Loucy (cell line): ENCODE measurements at regions not wholly inside any gene's neighbourhood (a gene's known extent, or its start where the extent isn't known, plus 50 kb on each side); places are given as distances from the start of the nearest gene placed in this dataset.

ENCODE experiments used
- H2AFZ ChIP-seq: fragments of 200-600 bp; sonication (generic); 2 replicates; pipeline ENCODE4 v1.6.0; 2016; ENCODE audit warnings: antibody characterized with exemption, mild to moderate bottlenecking, low read length, moderate library complexity
- H3F3A ChIP-seq: fragments of 200-600 bp; 2 replicates; pipeline ENCODE4 v1.6.0; 2016; ENCODE audit warnings: antibody characterized with exemption, low read depth, mild to moderate bottlenecking
- H3K27me3 ChIP-seq: fragments of 200-600 bp; sonication (generic); 2 replicates; pipeline ENCODE4 v1.6.1; 2014; ENCODE audit warnings: low read length, mild to moderate bottlenecking; ENCODE audit not compliant: insufficient read depth, poor library complexity, severe bottlenecking
- H3K36me3 ChIP-seq: fragments of 200-600 bp; sonication (generic); 2 replicates; pipeline ENCODE4 v1.6.1; 2016; ENCODE audit warnings: low read length; ENCODE audit not compliant: insufficient read depth
- H3K4me1 ChIP-seq: fragments of 200-600 bp; sonication (generic); 2 replicates; pipeline ENCODE4 v1.5.1; 2014; ENCODE audit warnings: low read length, mild to moderate bottlenecking; ENCODE audit not compliant: insufficient read depth, poor library complexity, severe bottlenecking
- H3K4me2 ChIP-seq: fragments of 200-600 bp; sonication (generic); 2 replicates; pipeline ENCODE4 v1.6.0; 2014; ENCODE audit warnings: antibody characterized with exemption, low read length, low read depth, mild to moderate bottlenecking; ENCODE audit not compliant: poor library complexity, severe bottlenecking
- H3K4me3 ChIP-seq: fragments of 200-600 bp; sonication (generic); 2 replicates; pipeline ENCODE4 v1.5.1; 2014; ENCODE audit warnings: low read length, mild to moderate bottlenecking, mixed read lengths; ENCODE audit not compliant: poor library complexity, severe bottlenecking
- H3K79me2 ChIP-seq: fragments of 200-600 bp; sonication (generic); 2 replicates; pipeline ENCODE4 v1.6.1; 2014; ENCODE audit warnings: low read length; ENCODE audit not compliant: insufficient read depth
- H3K9ac ChIP-seq: fragments of 200-600 bp; sonication (generic); 2 replicates; pipeline ENCODE4 v1.6.0; 2014; ENCODE audit warnings: mild to moderate bottlenecking, low read depth, low read length, moderate library complexity; ENCODE audit not compliant: poor library complexity, severe bottlenecking
- H3K9me2 ChIP-seq: fragments of 200-600 bp; sonication (generic); replicated peaks from 2 replicates; pipeline ENCODE4 v1.6.1; 2016; ENCODE audit warnings: low read depth, low read length, mixed read lengths
- H3K9me3 ChIP-seq: fragments of 200-600 bp; sonication (generic); 2 replicates; pipeline ENCODE4 v1.6.1; 2014; ENCODE audit warnings: mild to moderate bottlenecking, antibody characterized with exemption, low read length, low read depth; ENCODE audit not compliant: insufficient read depth
- H4K20me1 ChIP-seq: fragments of 200-600 bp; sonication (generic); 2 replicates; pipeline ENCODE4 v1.6.0; 2014; ENCODE audit warnings: antibody characterized with exemption, low read length, mild to moderate bottlenecking; ENCODE audit not compliant: insufficient read depth, poor library complexity, severe bottlenecking
- EZH2phosphoT487 ChIP-seq: fragments of 200-600 bp; IDR thresholded peaks from 2 replicates; pipeline ENCODE4 v1.6.1; 2018; ENCODE audit warnings: antibody characterized with exemption, mild to moderate bottlenecking, moderate library complexity, borderline replicate concordance
- TF ChIP-seq, protein P1 (sequence below): fragments of 200-600 bp; sonication (generic); conservative IDR thresholded peaks from 2 replicates; pipeline ENCODE4 v1.5.1; 2014; ENCODE audit warnings: mild to moderate bottlenecking, antibody characterized with exemption, low read length

GRCh38 chr6:153852481-153852880 lies 186.6 kb upstream of the OPRM1 start:
- H3K9me3 ChIP-seq, result no peaks in the 10 kb centered on the region; the same call in 1 of the 2 replicates
- no peak overlapping the region for H3K9ac ChIP-seq
- TF ChIP-seq, protein P1, sequence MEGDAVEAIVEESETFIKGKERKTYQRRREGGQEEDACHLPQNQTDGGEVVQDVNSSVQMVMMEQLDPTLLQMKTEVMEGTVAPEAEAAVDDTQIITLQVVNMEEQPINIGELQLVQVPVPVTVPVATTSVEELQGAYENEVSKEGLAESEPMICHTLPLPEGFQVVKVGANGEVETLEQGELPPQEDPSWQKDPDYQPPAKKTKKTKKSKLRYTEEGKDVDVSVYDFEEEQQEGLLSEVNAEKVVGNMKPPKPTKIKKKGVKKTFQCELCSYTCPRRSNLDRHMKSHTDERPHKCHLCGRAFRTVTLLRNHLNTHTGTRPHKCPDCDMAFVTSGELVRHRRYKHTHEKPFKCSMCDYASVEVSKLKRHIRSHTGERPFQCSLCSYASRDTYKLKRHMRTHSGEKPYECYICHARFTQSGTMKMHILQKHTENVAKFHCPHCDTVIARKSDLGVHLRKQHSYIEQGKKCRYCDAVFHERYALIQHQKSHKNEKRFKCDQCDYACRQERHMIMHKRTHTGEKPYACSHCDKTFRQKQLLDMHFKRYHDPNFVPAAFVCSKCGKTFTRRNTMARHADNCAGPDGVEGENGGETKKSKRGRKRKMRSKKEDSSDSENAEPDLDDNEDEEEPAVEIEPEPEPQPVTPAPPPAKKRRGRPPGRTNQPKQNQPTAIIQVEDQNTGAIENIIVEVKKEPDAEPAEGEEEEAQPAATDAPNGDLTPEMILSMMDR, result no peak
- no peak for TF ChIP-seq EZH2phosphoT487

GRCh38 chr6:153852034-153852433 lies 187.0 kb upstream of the OPRM1 start:
- Histone ChIP-seq H3K36me3 (no peaks in the 10 kb centered on the region), H3K4me3 (no peak overlapping the region), H3K4me2 (no peak overlapping the region), H3K9ac (no peak overlapping the region), H3K4me1 (no peaks in the 10 kb centered on the region), H2AFZ (no peak overlapping the region), H3K9me2 (no peaks in the 10 kb centered on the region), H3F3A (no peaks in the 10 kb centered on the region), H4K20me1 (no peaks in the 10 kb centered on the region), H3K27me3 (no peaks in the 10 kb centered on the region), H3K79me2 (no peaks in the 10 kb centered on the region), H3K9me3 (no peaks in the 10 kb centered on the region; the same call in 1 of the 2 replicates)
- TF ChIP-seq, protein P1, result no peak
- no peak for TF ChIP-seq EZH2phosphoT487

More at GRCh38 chr6:153852481-153852880, 186.6 kb upstream of the OPRM1 start:
- no peaks in the 10 kb centered on the region for H3K4me1 ChIP-seq
- no peak overlapping the region for H3K4me2 ChIP-seq
- no peaks in the 10 kb centered on the region for H3F3A ChIP-seq
- no peaks in the 10 kb centered on the region for H3K9me2 ChIP-seq
- no peak overlapping the region for H3K4me3 ChIP-seq
- H3K36me3 ChIP-seq, result no peaks in the 10 kb centered on the region
- no peaks in the 10 kb centered on the region for H3K27me3 ChIP-seq
- no peaks in the 10 kb centered on the region for H3K79me2 ChIP-seq
- H2AFZ ChIP-seq, result no peak overlapping the region
- no peaks in the 10 kb centered on the region for H4K20me1 ChIP-seq

DNA sequence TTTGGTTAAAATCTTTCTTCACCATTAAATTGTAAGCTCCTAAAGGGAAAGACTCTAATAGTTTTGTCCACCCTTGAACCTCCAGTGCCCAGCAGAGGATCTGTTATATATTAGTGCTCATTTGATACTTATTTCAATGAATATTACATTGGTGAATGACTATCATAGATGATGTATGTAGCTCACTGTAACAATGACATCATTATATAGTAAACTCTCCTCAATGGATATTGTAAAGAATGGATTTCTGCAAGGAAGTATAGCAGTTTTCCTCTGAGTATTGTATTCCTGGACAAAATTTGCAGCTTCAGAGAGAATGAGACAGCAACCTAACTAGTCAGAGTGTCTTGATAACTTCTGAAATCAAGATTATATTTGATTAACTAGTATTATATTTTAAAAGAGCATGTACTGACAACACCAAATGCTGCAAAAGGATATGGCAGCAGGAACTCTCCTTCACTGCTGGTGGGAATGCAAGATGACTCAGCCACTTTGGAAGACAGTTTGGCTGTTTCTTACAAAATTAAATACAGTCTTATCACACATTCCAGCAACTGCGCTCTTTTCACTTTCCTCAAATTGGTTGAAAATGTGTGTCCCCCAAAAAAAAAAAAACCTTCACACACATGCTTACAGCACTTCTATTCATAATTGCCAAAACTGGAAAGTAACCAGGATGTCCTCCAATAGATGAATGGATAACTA lies 189.8 kb upstream of the OPRM1 start:
- Histone ChIP-seq H3K27me3 (no peaks in the 10 kb centered on the region), H3K9me3 (no peaks in the 10 kb centered on the region; the same call in 1 of the 2 replicates), H4K20me1 (no peaks in the 10 kb centered on the region), H3K9me2 (no peaks in the 10 kb centered on the region), H3K4me3 (no peak overlapping the region), H3K9ac (no peak overlapping the region), H3F3A (no peaks in the 10 kb centered on the region), H3K4me2 (no peak overlapping the region), H3K36me3 (no peaks in the 10 kb centered on the region), H3K79me2 (no peaks in the 10 kb centered on the region), H2AFZ (no peak overlapping the region), H3K4me1 (no peaks in the 10 kb centered on the region)
- TF ChIP-seq, protein P1, result no peak
- no peak for TF ChIP-seq EZH2phosphoT487
